Activated CD4-positive, alpha-beta memory T cell treated with anti-CD3 and anti-CD28 coated beads, Interleukin-2, amount 10 ng/mL, durations not matched to agents 7 days and 5 days (primary cell): ENCODE measurements at regions not wholly inside any gene's neighbourhood (a gene's known extent, or its start where the extent isn't known, plus 50 kb on each side); places are given as distances from the start of the nearest gene placed in this dataset.

Experiments used
- CTCF ChIA-PET: fragments of 350-600 bp; sonication (Branson Sonifier 250); formaldehyde crosslinking; loops from one replicate; lab custom pipeline; 2021; ENCODE audit warnings: antibody characterized with exemption, inconsistent platforms; lab: Charles Lee
- POLR2A ChIA-PET: fragments of 350-600 bp; sonication (Branson Sonifier 250); formaldehyde crosslinking; loops from one replicate; lab custom pipeline; 2021; ENCODE audit warnings: antibody characterized with exemption; lab: Charles Lee
- DNase-seq: peaks from one replicate; pipeline ENCODE4 v3.0.0-alpha.2; 2020
- H3K27ac Mint-ChIP-seq: one replicate; pipeline ENCODE4 v1.8.0; 2021; ENCODE audit warnings: mild to moderate bottlenecking, mixed read lengths
- H3K27me3 Mint-ChIP-seq: one replicate; pipeline ENCODE4 v1.8.0; 2021; ENCODE audit warnings: mixed read lengths
- H3K36me3 Mint-ChIP-seq: one replicate; pipeline ENCODE4 v1.8.0; 2021; ENCODE audit warnings: low read depth, mixed read lengths
- H3K4me1 Mint-ChIP-seq: one replicate; pipeline ENCODE4 v1.8.0; 2021; ENCODE audit warnings: mixed read lengths
- H3K4me3 Mint-ChIP-seq: one replicate; pipeline ENCODE4 v1.8.0; 2021; ENCODE audit warnings: mild to moderate bottlenecking, mixed read lengths
- H3K9me3 Mint-ChIP-seq: one replicate; pipeline ENCODE4 v1.8.0; 2021; ENCODE audit warnings: mixed read lengths

DNA sequence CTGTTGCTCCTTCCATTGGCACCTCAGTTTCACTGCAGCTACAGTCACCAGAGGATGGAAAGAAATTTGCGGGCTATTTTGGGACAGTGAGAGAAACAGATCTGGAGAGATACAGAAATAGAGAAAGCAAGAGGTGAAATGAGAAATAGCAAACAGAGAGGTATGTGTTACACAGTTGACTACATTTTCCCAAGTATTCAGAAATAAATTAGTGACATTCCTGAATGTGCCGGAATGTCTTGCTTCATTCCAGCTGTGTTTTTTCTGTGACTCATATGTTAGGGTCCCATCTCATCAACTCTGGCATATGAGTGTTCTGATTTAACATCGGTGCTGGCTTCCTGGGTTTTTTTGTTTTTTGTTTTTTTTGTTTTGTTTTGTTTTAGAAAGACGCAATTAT lies 63.8 kb upstream of the ZNF462 start:
- ChIA-PET POLR2A (no interaction called here), CTCF (no interaction called here)
- H3K27me3 Mint-ChIP-seq: no peaks in the 10 kb centered on the region
- H3K36me3 Mint-ChIP-seq: no peaks in the 10 kb centered on the region
- H3K27ac Mint-ChIP-seq: no peak overlapping the region
- DNase-seq: no peak
- H3K9me3 Mint-ChIP-seq: peaks cover 10% of the 10 kb centered on the region
- no peak overlapping the region for H3K4me3 Mint-ChIP-seq
- no peaks in the 10 kb centered on the region for H3K4me1 Mint-ChIP-seq

DNA sequence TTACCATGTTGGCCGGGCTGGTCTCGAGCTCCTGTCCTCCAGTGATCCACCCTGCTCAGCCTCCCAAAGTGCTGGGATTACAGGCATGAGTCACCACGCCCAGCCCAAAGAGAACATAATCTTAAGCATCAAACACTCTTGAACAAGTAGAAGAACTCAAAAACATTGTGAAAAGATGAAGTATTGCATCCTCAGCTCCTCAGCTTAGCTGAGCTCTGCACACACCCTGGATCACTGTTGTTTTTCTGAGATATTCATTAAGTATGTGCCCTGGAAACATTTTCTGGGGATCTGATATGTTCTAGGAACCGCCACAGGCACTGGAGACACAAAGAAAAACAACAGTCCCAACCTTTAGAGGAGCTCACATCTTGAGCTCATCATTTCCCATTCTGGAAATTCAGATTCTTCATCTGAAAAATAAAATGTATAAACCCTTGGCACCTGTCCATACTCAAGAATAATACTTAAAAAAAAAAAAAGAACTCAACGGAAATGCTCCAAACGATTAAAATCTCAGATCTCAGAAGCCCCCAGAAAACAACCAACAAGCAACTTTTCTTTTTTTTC lies 62.2 kb upstream of the ZNF462 start:
- no peak overlapping the region for H3K4me3 Mint-ChIP-seq
- POLR2A ChIA-PET: no interaction called here
- H3K9me3 Mint-ChIP-seq: peaks cover 2% of the 10 kb centered on the region

DNA sequence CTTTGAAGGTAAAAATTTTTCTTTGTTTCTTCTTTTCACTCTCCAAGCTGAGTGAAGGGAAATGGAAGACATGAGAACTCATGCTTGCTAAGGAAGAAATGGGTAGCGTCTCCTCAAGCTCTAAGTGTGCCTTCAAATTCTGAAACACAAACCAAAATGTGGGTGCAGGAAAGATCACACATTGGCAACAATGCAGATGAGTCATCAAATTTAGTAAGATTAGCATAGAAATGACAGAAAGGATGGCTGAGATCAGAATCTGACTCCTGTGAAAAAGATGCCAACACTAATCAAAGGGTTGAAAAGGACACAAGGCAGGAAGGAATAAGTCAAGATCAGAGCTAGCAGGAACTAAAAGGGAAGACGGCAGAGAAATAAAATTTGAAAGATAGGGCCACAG lies 61.1 kb upstream of the ZNF462 start:
- Mint-ChIP-seq H3K36me3 (no peaks in the 10 kb centered on the region), H3K9me3 (peaks cover 5% of the 10 kb centered on the region), H3K27ac (no peak overlapping the region), H3K4me1 (no peaks in the 10 kb centered on the region), H3K27me3 (no peaks in the 10 kb centered on the region), H3K4me3 (no peak overlapping the region)
- CTCF ChIA-PET: no interaction called here
- DNase-seq: no peak
- POLR2A ChIA-PET: no interaction called here

More for the DNA sequence above, 62.2 kb upstream of the ZNF462 start:
- Mint-ChIP-seq H3K27me3 (no peaks in the 10 kb centered on the region), H3K36me3 (no peaks in the 10 kb centered on the region), H3K27ac (no peak overlapping the region), H3K4me1 (no peaks in the 10 kb centered on the region)
- CTCF ChIA-PET: no interaction called here
- DNase-seq: no peak
